ENCODE measurements at regions not wholly inside any gene's neighbourhood (a gene's known extent, or its start where the extent isn't known, plus 50 kb on each side); places are given as distances from the start of the nearest gene placed in this dataset.

DNA sequence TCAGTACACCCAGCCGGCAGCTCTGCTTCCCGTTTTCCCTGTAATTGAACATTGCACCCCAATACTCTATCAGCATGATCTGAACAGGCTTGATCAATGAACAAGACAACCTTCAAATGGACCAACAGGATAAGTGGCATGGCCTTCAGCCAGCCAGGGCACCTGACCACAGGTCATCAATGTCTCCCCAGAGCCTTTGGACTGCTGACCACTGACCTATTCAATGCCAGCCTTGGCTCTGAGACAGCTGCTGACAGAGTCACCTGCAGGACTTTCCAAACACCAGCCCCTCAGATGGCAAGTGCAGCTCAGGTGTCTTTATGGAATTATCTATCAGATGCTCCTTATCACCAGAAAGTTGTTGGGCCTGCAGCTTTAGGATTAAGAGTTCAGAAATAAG lies 462.9 kb upstream of the ASIC2 start:
- TF ChIP-seq, protein P1, sequence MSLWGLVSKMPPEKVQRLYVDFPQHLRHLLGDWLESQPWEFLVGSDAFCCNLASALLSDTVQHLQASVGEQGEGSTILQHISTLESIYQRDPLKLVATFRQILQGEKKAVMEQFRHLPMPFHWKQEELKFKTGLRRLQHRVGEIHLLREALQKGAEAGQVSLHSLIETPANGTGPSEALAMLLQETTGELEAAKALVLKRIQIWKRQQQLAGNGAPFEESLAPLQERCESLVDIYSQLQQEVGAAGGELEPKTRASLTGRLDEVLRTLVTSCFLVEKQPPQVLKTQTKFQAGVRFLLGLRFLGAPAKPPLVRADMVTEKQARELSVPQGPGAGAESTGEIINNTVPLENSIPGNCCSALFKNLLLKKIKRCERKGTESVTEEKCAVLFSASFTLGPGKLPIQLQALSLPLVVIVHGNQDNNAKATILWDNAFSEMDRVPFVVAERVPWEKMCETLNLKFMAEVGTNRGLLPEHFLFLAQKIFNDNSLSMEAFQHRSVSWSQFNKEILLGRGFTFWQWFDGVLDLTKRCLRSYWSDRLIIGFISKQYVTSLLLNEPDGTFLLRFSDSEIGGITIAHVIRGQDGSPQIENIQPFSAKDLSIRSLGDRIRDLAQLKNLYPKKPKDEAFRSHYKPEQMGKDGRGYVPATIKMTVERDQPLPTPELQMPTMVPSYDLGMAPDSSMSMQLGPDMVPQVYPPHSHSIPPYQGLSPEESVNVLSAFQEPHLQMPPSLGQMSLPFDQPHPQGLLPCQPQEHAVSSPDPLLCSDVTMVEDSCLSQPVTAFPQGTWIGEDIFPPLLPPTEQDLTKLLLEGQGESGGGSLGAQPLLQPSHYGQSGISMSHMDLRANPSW (CRISPR knock-in tag; IDR thresholded peaks at IDR 0.05; ENCODE audit: borderline replicate concordance): no peak
- TF ChIP-seq NFYC (CRISPR knock-in tag; IDR thresholded peaks at IDR 0.05) (no peak), HINFP (CRISPR knock-in tag; IDR thresholded peaks at IDR 0.05; ENCODE audit: low read depth) (no peak), KAT8 (CRISPR knock-in tag; IDR thresholded peaks at IDR 0.05) (no peak), ZNF460 (CRISPR knock-in tag; IDR thresholded peaks at IDR 0.05; ENCODE audit: borderline replicate concordance) (no peak), SRSF1 (optimal IDR thresholded peaks at IDR 0.05; ENCODE audit: low read depth, low read length) (no peak), ZNF552 (CRISPR knock-in tag; IDR thresholded peaks at IDR 0.05; ENCODE audit: borderline replicate concordance) (no peak), ZNF841 (CRISPR knock-in tag; IDR thresholded peaks at IDR 0.05; ENCODE audit: borderline replicate concordance) (no peak), FOXC1 (CRISPR knock-in tag; IDR thresholded peaks at IDR 0.05; ENCODE audit: borderline replicate concordance) (no peak), PHF20 (CRISPR knock-in tag; IDR thresholded peaks at IDR 0.05) (no peak), SIN3B (IDR thresholded peaks at IDR 0.05; ENCODE audit: low read length) (no peak)

More for the DNA sequence above, 462.9 kb upstream of the ASIC2 start:
- FAIRE-seq (no peak), DNase-seq (ENCODE audit: low spot score) (no peak), ATAC-seq (no peak)
- Histone ChIP-seq H3K9me3 (ENCODE audit: low read length) (no peaks in the 10 kb centered on the region), H3K27ac (ENCODE audit: extremely low read length, insufficient read depth, low read length) (no peak overlapping the region), H2AFZ (ENCODE audit: low read length) (no peak overlapping the region), H3K4me1 (ENCODE audit: insufficient read depth, low read length) (no peaks in the 10 kb centered on the region), H3K9ac (ENCODE audit: insufficient read depth, low read depth, low read length) (no peak overlapping the region), H3K27me3 (ENCODE audit: control insufficient read depth in 1 of 2, insufficient read depth in 2 of 2, low read length in 2 of 2) (peaks cover 0 to 1% of the 10 kb centered on the region in 2 experiments; a peak in 1 of 5 replicates), H3K4me3 (replicated peaks in 1 of 3; ENCODE audit: insufficient read depth in 1 of 3, low read depth in 2 of 3, low read length in 3 of 3) (no peak overlapping the region), H4K20me1 (ENCODE audit: insufficient read depth, low read length) (no peaks in the 10 kb centered on the region), H3K4me2 (ENCODE audit: low read depth, low read length) (no peak overlapping the region), H3K36me3 (replicated peaks in 1 of 2; ENCODE audit: control insufficient read depth in 1 of 2, insufficient read depth in 2 of 2, low read length in 2 of 2) (no peaks in the 10 kb centered on the region), H3K79me2 (ENCODE audit: insufficient read depth, low read length) (no peaks in the 10 kb centered on the region)
- WGBS (ENCODE audit: low lambda C conversion rate): no CpG with 5 or more reads among the region's 2 CpGs
- POLR2A ChIA-PET: no interaction called here
- in situ Hi-C loops (cut with HindIII; ENCODE audit: extremely low pct_ligation_motif_present, low pct_unique_long_range_greater_than_20kb) (loop anchor here (10.0 kb wide), 1 partner anchor 59 kb away; no protein-coding TSS in a partner anchor), intact Hi-C loops (cut with micrococcal nuclease; ENCODE audit: unreplicated experiment) (no loop called here)
- CTCF ChIA-PET (ENCODE audit: low intra/inter-chr PET ratio, low total read pairs): no interaction called here
- BruUV-seq (replicated peaks): no TSS peak

Measured in HepG2 (cell line).